Lower lobe of right lung (tissue), 2 donors: ENCODE measurements at regions not wholly inside any gene's neighbourhood (a gene's known extent, or its start where the extent isn't known, plus 50 kb on each side); places are given as distances from the start of the nearest gene placed in this dataset.

Source experiments
- ATAC-seq, 2 donors: fragments of 200-7000 bp; cut with Tn5 transposase; one replicate each; pipeline ENCODE4 v1.9.1; 2020 to 2022; ENCODE audit warnings: mild to moderate bottlenecking in 2 of 2, moderate library complexity in 2 of 2
- DNase-seq: peaks from one replicate; pipeline ENCODE4 v3.0.0-alpha.2; 2020
- H3K27ac ChIP-seq: fragments of 200-600 bp; one replicate; pipeline ENCODE4 v1.8.0; 2022
- H3K27me3 ChIP-seq: fragments of 200-600 bp; one replicate; pipeline ENCODE4 v1.8.0; 2022; ENCODE audit warnings: low read depth
- H3K36me3 ChIP-seq: fragments of 200-600 bp; one replicate; pipeline ENCODE4 v1.8.0; 2022; ENCODE audit warnings: mild to moderate bottlenecking
- H3K4me1 ChIP-seq: fragments of 200-600 bp; one replicate; pipeline ENCODE4 v1.8.0; 2022
- H3K4me3 ChIP-seq: fragments of 200-600 bp; one replicate; pipeline ENCODE4 v1.8.0; 2022; ENCODE audit warnings: mild to moderate bottlenecking
- H3K9me3 ChIP-seq: fragments of 200-600 bp; one replicate; pipeline ENCODE4 v1.8.0; 2022
- intact Hi-C: fragments of 100-400 bp; cut with DNase I; formaldehyde crosslinking; loops from one replicate; pipeline ENCODE4 v1.11.0; 2022
- TF ChIP-seq, protein P1 (sequence below): fragments of 200-600 bp; IDR thresholded peaks from one replicate; pipeline ENCODE4 v1.8.0; 2022; ENCODE audit warnings: antibody characterized with exemption, mild to moderate bottlenecking
- donor health status: DM: no; HTN: yes; CAD: no; lungs with severe emphysema.

DNA sequence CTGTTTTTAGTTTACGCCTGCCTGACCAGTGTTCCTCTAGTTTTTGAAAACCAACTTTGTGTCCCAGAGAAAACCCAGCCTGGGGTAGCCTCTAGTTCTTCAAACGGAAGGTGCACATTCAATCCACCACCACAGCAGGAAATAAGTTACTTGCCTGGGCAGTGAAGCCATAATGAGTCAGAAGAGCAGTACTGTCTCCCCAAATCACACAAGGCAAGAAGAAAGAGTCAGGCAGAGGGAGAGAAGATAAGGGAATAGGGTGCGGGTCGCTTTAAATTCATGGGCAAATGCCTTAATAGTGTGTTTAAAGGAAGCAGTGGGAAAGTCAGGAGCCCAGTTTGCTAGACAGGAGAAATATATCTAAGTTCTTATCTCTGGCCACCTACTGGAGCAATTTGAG is 333.8 kb upstream of the GRIA3 start:
- ATAC-seq (no peak), DNase-seq (no peak)
- no peaks in the 10 kb centered on the region for H3K4me1 ChIP-seq
- no peaks in the 10 kb centered on the region for H3K27me3 ChIP-seq
- no peaks in the 10 kb centered on the region for H3K36me3 ChIP-seq
- no peak overlapping the region for H3K27ac ChIP-seq
- TF ChIP-seq, protein P1, sequence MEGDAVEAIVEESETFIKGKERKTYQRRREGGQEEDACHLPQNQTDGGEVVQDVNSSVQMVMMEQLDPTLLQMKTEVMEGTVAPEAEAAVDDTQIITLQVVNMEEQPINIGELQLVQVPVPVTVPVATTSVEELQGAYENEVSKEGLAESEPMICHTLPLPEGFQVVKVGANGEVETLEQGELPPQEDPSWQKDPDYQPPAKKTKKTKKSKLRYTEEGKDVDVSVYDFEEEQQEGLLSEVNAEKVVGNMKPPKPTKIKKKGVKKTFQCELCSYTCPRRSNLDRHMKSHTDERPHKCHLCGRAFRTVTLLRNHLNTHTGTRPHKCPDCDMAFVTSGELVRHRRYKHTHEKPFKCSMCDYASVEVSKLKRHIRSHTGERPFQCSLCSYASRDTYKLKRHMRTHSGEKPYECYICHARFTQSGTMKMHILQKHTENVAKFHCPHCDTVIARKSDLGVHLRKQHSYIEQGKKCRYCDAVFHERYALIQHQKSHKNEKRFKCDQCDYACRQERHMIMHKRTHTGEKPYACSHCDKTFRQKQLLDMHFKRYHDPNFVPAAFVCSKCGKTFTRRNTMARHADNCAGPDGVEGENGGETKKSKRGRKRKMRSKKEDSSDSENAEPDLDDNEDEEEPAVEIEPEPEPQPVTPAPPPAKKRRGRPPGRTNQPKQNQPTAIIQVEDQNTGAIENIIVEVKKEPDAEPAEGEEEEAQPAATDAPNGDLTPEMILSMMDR: no peak
- no peak overlapping the region for H3K4me3 ChIP-seq
- H3K9me3 ChIP-seq: no peaks in the 10 kb centered on the region
- intact Hi-C loops: no loop called here

DNA sequence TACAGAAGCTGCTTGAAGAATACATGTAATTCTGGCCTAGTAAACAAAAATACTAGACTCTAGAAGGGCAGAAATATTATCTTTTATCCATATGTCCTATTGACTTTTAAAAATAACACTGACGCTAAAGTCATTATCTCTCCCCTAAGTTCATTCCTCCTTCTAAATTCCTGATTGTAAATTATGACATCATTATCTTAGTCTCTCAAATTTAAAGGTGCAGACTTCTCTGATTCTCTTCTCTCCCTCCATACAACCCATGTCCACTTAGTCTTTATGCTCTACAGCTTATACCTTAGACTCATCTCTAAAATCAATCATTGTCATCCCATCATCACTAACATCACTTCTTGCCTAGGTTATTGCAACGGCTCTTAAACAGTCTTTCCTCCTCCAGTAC is 327.9 kb upstream of the GRIA3 start:
- Histone ChIP-seq H3K27me3 (no peaks in the 10 kb centered on the region), H3K36me3 (no peaks in the 10 kb centered on the region), H3K9me3 (no peaks in the 10 kb centered on the region), H3K27ac (no peak overlapping the region), H3K4me3 (no peak overlapping the region), H3K4me1 (no peaks in the 10 kb centered on the region)
- no peak for ATAC-seq
- intact Hi-C loops: no loop called here
- TF ChIP-seq, protein P1: no peak
- DNase-seq: no peak

DNA sequence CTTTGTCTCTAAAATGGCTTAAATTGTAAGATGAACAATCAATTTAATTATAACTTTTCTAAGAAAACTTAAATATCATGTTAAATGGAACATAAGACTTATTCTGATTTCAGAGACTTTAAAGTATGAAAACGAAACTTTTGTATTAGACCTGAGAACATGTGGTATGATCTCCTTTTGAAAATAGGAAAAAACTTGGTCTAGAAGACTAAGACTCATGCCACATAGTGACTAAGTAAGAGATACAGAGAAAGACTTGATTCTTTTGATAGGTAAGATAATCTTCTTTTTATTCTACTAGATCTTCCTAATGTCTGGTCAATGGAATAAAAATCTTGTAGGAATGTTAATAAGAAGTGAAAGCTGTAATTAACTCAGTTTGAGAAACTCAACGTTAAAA is 326.3 kb upstream of the GRIA3 start:
- no peak overlapping the region for H3K27ac ChIP-seq
- ATAC-seq (no peak), DNase-seq (no peak)
- H3K27me3 ChIP-seq: no peaks in the 10 kb centered on the region
- no peaks in the 10 kb centered on the region for H3K4me1 ChIP-seq
- no peaks in the 10 kb centered on the region for H3K36me3 ChIP-seq
- no peaks in the 10 kb centered on the region for H3K9me3 ChIP-seq
- intact Hi-C loops: no loop called here
- TF ChIP-seq, protein P1: no peak
- no peak overlapping the region for H3K4me3 ChIP-seq

DNA sequence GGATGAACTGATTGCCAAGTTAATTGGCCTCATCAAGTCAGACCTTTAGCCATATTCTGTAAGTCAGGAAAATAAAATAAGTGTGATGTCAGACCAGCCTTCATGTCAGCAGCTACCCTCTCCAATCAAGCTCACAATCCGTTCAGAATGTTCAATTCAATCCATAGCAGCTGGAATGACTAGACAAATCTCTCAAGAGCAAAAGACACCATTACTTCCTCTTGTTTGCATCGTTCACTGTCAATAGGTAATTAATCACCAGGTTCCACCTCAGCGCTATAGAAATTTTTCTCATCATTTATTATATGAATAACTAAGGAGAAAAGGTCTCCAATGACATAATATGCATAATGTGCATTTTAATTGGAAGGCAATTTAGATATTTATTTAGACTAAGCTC is 321.0 kb upstream of the GRIA3 start:
- Histone ChIP-seq H3K9me3 (no peaks in the 10 kb centered on the region), H3K36me3 (no peaks in the 10 kb centered on the region), H3K27ac (no peak overlapping the region), H3K27me3 (no peaks in the 10 kb centered on the region), H3K4me1 (no peaks in the 10 kb centered on the region), H3K4me3 (no peak overlapping the region)
- DNase-seq (no peak), ATAC-seq (no peak)
- intact Hi-C loops: no loop called here
- TF ChIP-seq, protein P1: no peak

DNA sequence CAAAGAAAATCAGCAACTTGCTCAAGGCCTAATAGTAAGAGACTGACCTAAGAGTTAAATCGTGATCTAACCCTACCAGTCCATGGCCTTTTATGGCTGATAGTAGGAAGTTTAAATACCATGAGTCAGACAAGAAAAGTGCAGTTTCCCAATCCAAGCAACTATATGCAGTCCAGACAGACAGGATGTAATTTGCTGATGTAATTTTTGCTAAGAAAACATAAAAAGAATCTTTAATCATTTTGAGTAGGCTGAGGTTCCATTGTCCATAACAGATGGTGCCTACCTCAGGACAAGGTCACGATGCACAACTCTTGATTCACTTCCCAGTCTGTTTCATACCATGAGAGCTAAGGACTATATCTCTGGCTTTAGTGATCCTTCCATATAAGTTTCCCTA is 317.5 kb upstream of the GRIA3 start:
- Histone ChIP-seq H3K9me3 (no peaks in the 10 kb centered on the region), H3K4me1 (no peaks in the 10 kb centered on the region), H3K27me3 (no peaks in the 10 kb centered on the region), H3K27ac (no peak overlapping the region), H3K36me3 (no peaks in the 10 kb centered on the region), H3K4me3 (no peak overlapping the region)
- intact Hi-C loops: no loop called here
- DNase-seq: no peak
- TF ChIP-seq, protein P1: no peak
- ATAC-seq: no peak

DNA sequence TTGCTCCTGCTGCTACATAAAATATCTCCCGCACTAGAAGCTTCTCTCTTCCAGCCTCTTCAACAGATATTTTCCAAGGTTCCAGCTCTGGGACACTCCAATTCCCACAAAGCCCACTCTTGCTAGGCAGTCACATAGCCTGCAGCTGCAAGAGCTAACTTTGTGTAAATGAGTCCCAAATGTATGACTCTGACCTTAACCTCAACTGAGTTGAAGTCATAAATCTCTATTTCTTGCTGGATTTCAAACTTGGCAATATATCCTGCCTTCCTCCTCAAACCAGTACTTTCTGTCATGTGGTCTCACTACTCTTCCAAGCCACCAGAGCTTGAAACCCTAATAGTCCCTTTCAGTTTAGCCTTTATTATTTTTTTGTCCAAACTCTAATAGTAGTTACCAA is 315.4 kb upstream of the GRIA3 start:
- no peak for DNase-seq
- TF ChIP-seq, protein P1: no peak
- no peaks in the 10 kb centered on the region for H3K4me1 ChIP-seq
- no peak overlapping the region for H3K4me3 ChIP-seq
- no peaks in the 10 kb centered on the region for H3K27me3 ChIP-seq
- H3K27ac ChIP-seq: no peak overlapping the region
- no peaks in the 10 kb centered on the region for H3K36me3 ChIP-seq
- no peaks in the 10 kb centered on the region for H3K9me3 ChIP-seq
- intact Hi-C loops: no loop called here
- ATAC-seq: no peak
